IPS-11a (cell line): ENCODE measurements at regions not wholly inside any gene's neighbourhood (a gene's known extent, or its start where the extent isn't known, plus 50 kb on each side); places are given as distances from the start of the nearest gene placed in this dataset.

ENCODE experiments used
- H3K4me3 ChIP-seq: one replicate; pipeline ENCODE4 v1.5.1; 2013; ENCODE audit warnings: low read depth, low read length, control low read depth

GRCh38 chr3:115325539-115325938 lies 178.5 kb upstream of the ZBTB20 start:
- no peak overlapping the region for H3K4me3 ChIP-seq

GRCh38 chr3:115330430-115330829 lies 183.3 kb upstream of the ZBTB20 start:
- no peak overlapping the region for H3K4me3 ChIP-seq

- no peak overlapping the region for H3K4me3 ChIP-seq
These were observed 185.9 kb upstream of the ZBTB20 start for GRCh38 chr3:115332998-115333397.

GRCh38 chr3:115336836-115337235 lies 189.7 kb upstream of the ZBTB20 start:
- H3K4me3 ChIP-seq: no peak overlapping the region

GRCh38 chr3:115340586-115340985 lies 193.5 kb upstream of the ZBTB20 start:
- H3K4me3 ChIP-seq: no peak overlapping the region

- no peak overlapping the region for H3K4me3 ChIP-seq
These were observed 194.1 kb upstream of the ZBTB20 start for GRCh38 chr3:115341208-115341607.

GRCh38 chr3:115347737-115348136 lies 200.6 kb upstream of the ZBTB20 start:
- H3K4me3 ChIP-seq: no peak overlapping the region

- H3K4me3 ChIP-seq: no peak overlapping the region
These were observed 201.3 kb upstream of the ZBTB20 start for GRCh38 chr3:115348412-115348811.

- H3K4me3 ChIP-seq: no peak overlapping the region
These were observed 202.1 kb upstream of the ZBTB20 start for GRCh38 chr3:115348951-115349745.

GRCh38 chr3:115350606-115351005 lies 203.5 kb upstream of the ZBTB20 start:
- H3K4me3 ChIP-seq: no peak overlapping the region

GRCh38 chr3:115351193-115351592 lies 204.1 kb upstream of the ZBTB20 start:
- H3K4me3 ChIP-seq: no peak overlapping the region

GRCh38 chr3:115354010-115354409 lies 206.9 kb upstream of the ZBTB20 start:
- H3K4me3 ChIP-seq: no peak overlapping the region

- no peak overlapping the region for H3K4me3 ChIP-seq
These were observed 210.4 kb upstream of the ZBTB20 start for GRCh38 chr3:115357456-115357855.

GRCh38 chr3:115359536-115359935 lies 212.4 kb upstream of the ZBTB20 start:
- H3K4me3 ChIP-seq: no peak overlapping the region

GRCh38 chr3:115361806-115362205 lies 214.7 kb upstream of the ZBTB20 start:
- no peak overlapping the region for H3K4me3 ChIP-seq

- no peak overlapping the region for H3K4me3 ChIP-seq
These were observed 216.0 kb upstream of the ZBTB20 start for GRCh38 chr3:115363071-115363470.

- H3K4me3 ChIP-seq: no peak overlapping the region
These were observed 221.9 kb upstream of the ZBTB20 start for GRCh38 chr3:115369021-115369420.

GRCh38 chr3:115375362-115375761 lies 228.3 kb upstream of the ZBTB20 start:
- no peak overlapping the region for H3K4me3 ChIP-seq

- H3K4me3 ChIP-seq: no peak overlapping the region
These were observed 233.9 kb upstream of the ZBTB20 start for GRCh38 chr3:115380883-115381572.

GRCh38 chr3:115381573-115381912 lies 234.5 kb upstream of the ZBTB20 start:
- no peak overlapping the region for H3K4me3 ChIP-seq

GRCh38 chr3:115381931-115382330 lies 234.8 kb upstream of the ZBTB20 start:
- H3K4me3 ChIP-seq: no peak overlapping the region

GRCh38 chr3:115384381-115384780 lies 237.3 kb upstream of the ZBTB20 start:
- no peak overlapping the region for H3K4me3 ChIP-seq
